Activated T-helper 2 cell treated with anti-CD3 and anti-CD28 coated beads, Interferon-gamma antibody, Interleukin-2, Interleukin-4, amounts not matched to agents 10 μg/mL and 5 μg/mL and 100 μg/mL, durations not matched to agents 14 hours and 24 hours and 36 hours (primary cell): ENCODE measurements at regions not wholly inside any gene's neighbourhood (a gene's known extent, or its start where the extent isn't known, plus 50 kb on each side); places are given as distances from the start of the nearest gene placed in this dataset.

ENCODE experiments used
- DNase-seq: peaks from one replicate; pipeline ENCODE4 v3.0.0; 2021; ENCODE audit warnings: low spot score
- H3K27ac Mint-ChIP-seq: one replicate; pipeline ENCODE4 v1.8.0; 2021; ENCODE audit warnings: mixed read lengths
- H3K27me3 Mint-ChIP-seq: one replicate; pipeline ENCODE4 v1.8.0; 2021; ENCODE audit warnings: low read depth, mixed read lengths
- H3K36me3 Mint-ChIP-seq: one replicate; pipeline ENCODE4 v1.8.0; 2021; ENCODE audit warnings: low read depth, mixed read lengths
- H3K4me1 Mint-ChIP-seq: one replicate; pipeline ENCODE4 v1.8.0; 2021; ENCODE audit warnings: low read depth, mixed read lengths
- H3K4me3 Mint-ChIP-seq: one replicate; pipeline ENCODE4 v1.8.0; 2021; ENCODE audit warnings: low read depth, mild to moderate bottlenecking, moderate library complexity, mixed read lengths
- H3K9me3 Mint-ChIP-seq: one replicate; pipeline ENCODE4 v1.8.0; 2021; ENCODE audit warnings: mixed read lengths
- intact Hi-C: fragments of 100-400 bp; cut with micrococcal nuclease; formaldehyde crosslinking; loops from one replicate; pipeline ENCODE4 v1.15.1; 2023

- Mint-ChIP-seq H3K27me3 (peaks cover 1% of the 10 kb centered on the region), H3K9me3 (no peaks in the 10 kb centered on the region), H3K27ac (no peak overlapping the region), H3K36me3 (no peaks in the 10 kb centered on the region), H3K4me1 (peaks cover 2% of the 10 kb centered on the region), H3K4me3 (peak overlapping the region; percentile 33)
- intact Hi-C loops, result loop anchor here (10.0 kb wide), 1 partner anchor 199 kb away; no protein-coding TSS in a partner anchor
- no peak for DNase-seq
Observed at GRCh38 chrX:40265936-40266335, 168.2 kb upstream of the BCOR start.

GRCh38 chrX:40263014-40263560 is 165.3 kb upstream of the BCOR start:
- Mint-ChIP-seq H3K4me1 (peaks cover 4% of the 10 kb centered on the region), H3K9me3 (no peaks in the 10 kb centered on the region), H3K36me3 (no peaks in the 10 kb centered on the region), H3K27me3 (peaks cover 1% of the 10 kb centered on the region), H3K4me3 (no peak overlapping the region), H3K27ac (no peak overlapping the region)
- intact Hi-C loops, result loop anchor here (10.0 kb wide), 1 partner anchor 202 kb away; no protein-coding TSS in a partner anchor
- DNase-seq, result no peak

DNA sequence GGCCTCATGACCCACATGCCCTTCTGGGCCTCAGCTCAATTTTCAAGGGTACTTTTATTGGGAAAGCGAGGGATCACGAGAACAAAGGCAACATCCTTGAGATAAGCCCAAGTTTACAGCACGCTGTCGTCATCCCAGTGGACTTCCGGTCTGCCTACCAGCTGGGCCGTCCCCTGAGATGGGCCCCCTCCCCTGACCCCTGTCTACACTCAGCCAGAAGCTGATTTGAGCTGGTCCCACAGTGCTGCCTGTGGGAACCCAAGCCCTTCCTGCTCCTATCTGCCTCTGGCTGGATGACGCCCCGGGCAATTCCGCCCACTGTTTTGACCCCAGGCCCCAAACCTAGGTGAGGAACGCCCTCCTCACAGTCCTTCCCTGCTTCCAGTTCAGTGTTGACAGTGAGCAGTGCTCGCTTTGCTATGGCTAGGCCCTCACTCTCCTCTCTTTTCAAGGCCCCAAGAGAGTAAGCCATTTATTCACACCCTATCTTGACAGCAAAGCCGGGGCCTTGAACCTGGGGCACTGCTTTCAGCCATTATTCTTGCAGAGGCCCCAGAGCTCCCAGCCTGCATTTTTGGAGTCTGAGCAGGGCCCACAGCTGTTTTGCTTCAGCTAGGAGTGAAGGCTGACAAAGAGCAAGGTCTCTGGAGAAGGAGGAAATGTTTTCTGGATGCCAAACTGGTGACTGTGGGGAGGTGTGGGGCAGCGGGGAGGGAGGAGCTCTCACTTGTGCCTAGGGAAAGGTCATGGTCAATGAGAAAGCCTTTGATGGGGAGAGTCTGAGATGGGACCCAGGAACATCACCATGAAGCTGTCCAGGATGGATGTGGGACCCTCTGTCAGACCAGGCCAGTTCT is 164.6 kb upstream of the BCOR start:
- Mint-ChIP-seq H3K27me3 (peaks cover 1% of the 10 kb centered on the region), H3K4me1 (peaks cover 4% of the 10 kb centered on the region), H3K36me3 (no peaks in the 10 kb centered on the region), H3K27ac (no peak overlapping the region), H3K4me3 (no peak overlapping the region), H3K9me3 (no peaks in the 10 kb centered on the region)
- no peak for DNase-seq
- intact Hi-C loops, result loop anchor here (10.0 kb wide), 1 partner anchor 202 kb away; no protein-coding TSS in a partner anchor

- intact Hi-C loops, result loop anchor here (10.0 kb wide), 1 partner anchor 203 kb away; no protein-coding TSS in a partner anchor
- H3K36me3 Mint-ChIP-seq, result no peaks in the 10 kb centered on the region
- no peak for DNase-seq
- H3K4me3 Mint-ChIP-seq, result no peak overlapping the region
- H3K27ac Mint-ChIP-seq, result no peak overlapping the region
- peaks cover 4% of the 10 kb centered on the region for H3K4me1 Mint-ChIP-seq
- no peaks in the 10 kb centered on the region for H3K9me3 Mint-ChIP-seq
- peaks cover 1% of the 10 kb centered on the region for H3K27me3 Mint-ChIP-seq
Observed at GRCh38 chrX:40261833-40262156, 164.0 kb upstream of the BCOR start.

- H3K36me3 Mint-ChIP-seq, result no peaks in the 10 kb centered on the region
- H3K9me3 Mint-ChIP-seq, result no peaks in the 10 kb centered on the region
- DNase-seq, result no peak
- peaks cover 1% of the 10 kb centered on the region for H3K27me3 Mint-ChIP-seq
- no peak overlapping the region for H3K27ac Mint-ChIP-seq
- intact Hi-C loops, result loop anchor here (10.0 kb wide), 1 partner anchor 205 kb away; no protein-coding TSS in a partner anchor
- peaks cover 2% of the 10 kb centered on the region for H3K4me1 Mint-ChIP-seq
- no peak overlapping the region for H3K4me3 Mint-ChIP-seq
Observed at GRCh38 chrX:40260146-40260747, 162.5 kb upstream of the BCOR start.

DNA sequence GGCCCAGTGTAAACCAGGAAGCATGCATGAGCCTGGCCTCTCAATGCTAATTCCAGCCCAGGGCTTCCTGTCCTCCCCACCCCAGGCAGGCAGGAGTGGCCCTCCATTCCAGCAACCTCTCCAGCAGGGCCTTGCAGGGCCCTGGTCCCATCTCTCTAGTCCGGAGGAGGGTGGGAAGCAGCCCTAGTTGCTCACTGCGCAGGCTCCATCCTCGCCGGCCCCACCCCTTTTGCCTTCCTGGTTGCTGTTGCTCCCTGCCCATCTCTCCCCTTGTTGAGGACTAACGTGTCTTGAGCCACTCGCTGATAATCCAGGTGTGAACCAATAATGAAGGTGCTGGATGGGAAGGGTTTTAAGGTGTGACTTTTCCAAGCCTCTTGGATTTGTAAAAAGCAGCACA is 161.2 kb upstream of the BCOR start:
- no peaks in the 10 kb centered on the region for H3K9me3 Mint-ChIP-seq
- intact Hi-C loops, result no loop called here

GRCh38 chrX:40253771-40254170 is 156.0 kb upstream of the BCOR start:
- H3K27me3 Mint-ChIP-seq, result peaks cover 2% of the 10 kb centered on the region
- no peak overlapping the region for H3K4me3 Mint-ChIP-seq
- no peak for DNase-seq
- H3K4me1 Mint-ChIP-seq, result no peaks in the 10 kb centered on the region
- intact Hi-C loops, result no loop called here
- no peaks in the 10 kb centered on the region for H3K9me3 Mint-ChIP-seq
- H3K27ac Mint-ChIP-seq, result no peak overlapping the region
- H3K36me3 Mint-ChIP-seq, result no peaks in the 10 kb centered on the region

More for the DNA sequence above, 161.2 kb upstream of the BCOR start:
- no peaks in the 10 kb centered on the region for H3K36me3 Mint-ChIP-seq
- no peak overlapping the region for H3K4me3 Mint-ChIP-seq
- DNase-seq, result no peak
- peaks cover 2% of the 10 kb centered on the region for H3K4me1 Mint-ChIP-seq
- H3K27me3 Mint-ChIP-seq, result no peaks in the 10 kb centered on the region
- no peak overlapping the region for H3K27ac Mint-ChIP-seq

DNA sequence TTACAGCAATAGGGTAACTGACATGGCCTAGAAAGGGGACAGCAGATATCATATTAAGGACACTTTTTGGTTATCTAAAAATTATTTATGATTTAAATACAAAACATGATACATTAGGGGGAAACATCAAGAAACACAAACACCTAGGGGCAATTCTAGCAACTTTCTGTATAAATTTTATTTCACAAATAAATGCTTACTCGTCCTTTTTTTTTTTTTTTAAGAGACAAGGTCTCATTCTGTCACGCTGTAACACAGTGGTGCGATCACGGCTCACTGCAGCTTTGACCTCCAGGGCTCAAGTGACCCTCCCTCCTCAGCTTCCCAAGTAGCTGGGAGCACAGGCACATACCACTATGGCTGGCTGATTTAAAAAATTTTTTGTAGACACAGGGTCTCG is 151.8 kb upstream of the BCOR start:
- Mint-ChIP-seq H3K27ac (no peak overlapping the region), H3K27me3 (peaks cover 4% of the 10 kb centered on the region), H3K4me1 (peaks cover 10% of the 10 kb centered on the region), H3K36me3 (no peaks in the 10 kb centered on the region), H3K4me3 (no peak overlapping the region), H3K9me3 (no peaks in the 10 kb centered on the region)
- intact Hi-C loops, result no loop called here
- no peak for DNase-seq

GRCh38 chrX:40248822-40249221 is 151.1 kb upstream of the BCOR start:
- Mint-ChIP-seq H3K4me3 (no peak overlapping the region), H3K27ac (no peak overlapping the region), H3K9me3 (no peaks in the 10 kb centered on the region), H3K36me3 (no peaks in the 10 kb centered on the region), H3K27me3 (peaks cover 4% of the 10 kb centered on the region), H3K4me1 (peaks cover 10% of the 10 kb centered on the region)
- no peak for DNase-seq
- intact Hi-C loops, result no loop called here

- no peak for DNase-seq
- peaks cover 4% of the 10 kb centered on the region for H3K27me3 Mint-ChIP-seq
- H3K9me3 Mint-ChIP-seq, result no peaks in the 10 kb centered on the region
- H3K36me3 Mint-ChIP-seq, result no peaks in the 10 kb centered on the region
- H3K4me1 Mint-ChIP-seq, result peaks cover 10% of the 10 kb centered on the region
- intact Hi-C loops, result no loop called here
- no peak overlapping the region for H3K27ac Mint-ChIP-seq
- no peak overlapping the region for H3K4me3 Mint-ChIP-seq
Observed at GRCh38 chrX:40247848-40248622, 150.3 kb upstream of the BCOR start.

GRCh38 chrX:40247382-40247781 is 149.6 kb upstream of the BCOR start:
- Mint-ChIP-seq H3K27me3 (peaks cover 4% of the 10 kb centered on the region), H3K4me3 (no peak overlapping the region), H3K36me3 (no peaks in the 10 kb centered on the region), H3K27ac (no peak overlapping the region), H3K9me3 (no peaks in the 10 kb centered on the region), H3K4me1 (peaks cover 10% of the 10 kb centered on the region)
- intact Hi-C loops, result no loop called here
- no peak for DNase-seq

GRCh38 chrX:40245488-40246071 is 147.8 kb upstream of the BCOR start:
- intact Hi-C loops, result no loop called here
- no peak for DNase-seq
- H3K9me3 Mint-ChIP-seq, result no peaks in the 10 kb centered on the region
- H3K36me3 Mint-ChIP-seq, result no peaks in the 10 kb centered on the region
- no peak overlapping the region for H3K27ac Mint-ChIP-seq
- peaks cover 10% of the 10 kb centered on the region for H3K4me1 Mint-ChIP-seq
- no peak overlapping the region for H3K4me3 Mint-ChIP-seq
- peaks cover 2% of the 10 kb centered on the region for H3K27me3 Mint-ChIP-seq
